Tibial artery (tissue), 4 donors: ENCODE measurements at regions not wholly inside any gene's neighbourhood (a gene's known extent, or its start where the extent isn't known, plus 50 kb on each side); places are given as distances from the start of the nearest gene placed in this dataset.

ENCODE experiments used
- DNase-seq, 2 donors: peaks; one replicate each; pipeline ENCODE4 v3.0.0-alpha.2; 2019
- H3K27ac ChIP-seq, 2 donors: fragments of 200-600 bp; sonication (generic) in 1 of 2; 1 replicate in 1 of 2; 2 replicates in 1 of 2; pipeline ENCODE4 v1.5.1; 2018 to 2019; ENCODE audit warnings: mild to moderate bottlenecking in 1 of 2
- H3K27me3 ChIP-seq, 2 donors: fragments of 200-600 bp; sonication (generic) in 1 of 2; one replicate each; pipeline versions ENCODE4 v1.5.1 to v1.6.0; 2016 to 2019
- H3K36me3 ChIP-seq, 3 donors: fragments of 200-600 bp; sonication (generic) in 2 of 3; one replicate each; pipeline ENCODE4 v1.5.1; 2016 to 2019; ENCODE audit warnings: mild to moderate bottlenecking in 2 of 3
- H3K4me1 ChIP-seq, 4 donors: fragments of 200-600 bp; sonication (generic) in 2 of 4; 1 replicate in 3 of 4; 2 replicates in 1 of 4; pipeline ENCODE4 v1.5.1; 2016 to 2019
- H3K4me3 ChIP-seq, 2 donors: fragments of 200-600 bp; sonication (generic) in 1 of 2; 1 replicate in 1 of 2; 2 replicates in 1 of 2; pipeline ENCODE4 v1.5.1; 2018 to 2019; ENCODE audit warnings: mild to moderate bottlenecking in 2 of 2
- H3K9me3 ChIP-seq, 3 donors: fragments of 200-600 bp; sonication (generic) in 1 of 3; one replicate each; pipeline ENCODE4 v1.5.1; 2016 to 2019
- intact Hi-C: fragments of 100-400 bp; cut with DNase I; formaldehyde crosslinking; loops from one replicate; pipeline ENCODE4 v1.15.0; 2023; ENCODE audit warnings: low total_unique reads
- TF ChIP-seq, protein P1 (sequence below), 2 experiments: fragments of 200-600 bp in 1 of 2; fragments of 450-650 bp in 1 of 2; IDR thresholded peaks; one replicate each; pipeline ENCODE4 v1.5.1; 2017 to 2019; ENCODE audit warnings: antibody characterized with exemption in 2 of 2, mild to moderate bottlenecking in 1 of 2, moderate library complexity in 1 of 2

- H3K27ac ChIP-seq = no peak overlapping the region
- H3K27me3 ChIP-seq = no peaks in the 10 kb centered on the region
- H3K9me3 ChIP-seq = no peaks in the 10 kb centered on the region
- TF ChIP-seq, protein P1, sequence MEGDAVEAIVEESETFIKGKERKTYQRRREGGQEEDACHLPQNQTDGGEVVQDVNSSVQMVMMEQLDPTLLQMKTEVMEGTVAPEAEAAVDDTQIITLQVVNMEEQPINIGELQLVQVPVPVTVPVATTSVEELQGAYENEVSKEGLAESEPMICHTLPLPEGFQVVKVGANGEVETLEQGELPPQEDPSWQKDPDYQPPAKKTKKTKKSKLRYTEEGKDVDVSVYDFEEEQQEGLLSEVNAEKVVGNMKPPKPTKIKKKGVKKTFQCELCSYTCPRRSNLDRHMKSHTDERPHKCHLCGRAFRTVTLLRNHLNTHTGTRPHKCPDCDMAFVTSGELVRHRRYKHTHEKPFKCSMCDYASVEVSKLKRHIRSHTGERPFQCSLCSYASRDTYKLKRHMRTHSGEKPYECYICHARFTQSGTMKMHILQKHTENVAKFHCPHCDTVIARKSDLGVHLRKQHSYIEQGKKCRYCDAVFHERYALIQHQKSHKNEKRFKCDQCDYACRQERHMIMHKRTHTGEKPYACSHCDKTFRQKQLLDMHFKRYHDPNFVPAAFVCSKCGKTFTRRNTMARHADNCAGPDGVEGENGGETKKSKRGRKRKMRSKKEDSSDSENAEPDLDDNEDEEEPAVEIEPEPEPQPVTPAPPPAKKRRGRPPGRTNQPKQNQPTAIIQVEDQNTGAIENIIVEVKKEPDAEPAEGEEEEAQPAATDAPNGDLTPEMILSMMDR (IDR thresholded peaks at IDR 0.05) = no peak
- peaks cover 0 to 66% (median 42%) of the 10 kb centered on the region in 4 donors for H3K4me1 ChIP-seq
- no peaks in the 10 kb centered on the region for H3K36me3 ChIP-seq
- no peak overlapping the region for H3K4me3 ChIP-seq
- intact Hi-C loops = no loop called here
- no peak for DNase-seq
Observed at GRCh38 chr17:77441940-77442339, 301.2 kb downstream of the SEC14L1 start.

GRCh38 chr17:77442976-77443747 lies 302.4 kb downstream of the SEC14L1 start:
- Histone ChIP-seq H3K27ac (no peak overlapping the region), H3K4me1 (peaks cover 0 to 54% (median 35%) of the 10 kb centered on the region in 4 donors), H3K27me3 (no peaks in the 10 kb centered on the region), H3K4me3 (no peak overlapping the region), H3K36me3 (no peaks in the 10 kb centered on the region), H3K9me3 (no peaks in the 10 kb centered on the region)
- TF ChIP-seq, protein P1 (IDR thresholded peaks at IDR 0.05) = no peak
- intact Hi-C loops = no loop called here
- no peak for DNase-seq

DNA sequence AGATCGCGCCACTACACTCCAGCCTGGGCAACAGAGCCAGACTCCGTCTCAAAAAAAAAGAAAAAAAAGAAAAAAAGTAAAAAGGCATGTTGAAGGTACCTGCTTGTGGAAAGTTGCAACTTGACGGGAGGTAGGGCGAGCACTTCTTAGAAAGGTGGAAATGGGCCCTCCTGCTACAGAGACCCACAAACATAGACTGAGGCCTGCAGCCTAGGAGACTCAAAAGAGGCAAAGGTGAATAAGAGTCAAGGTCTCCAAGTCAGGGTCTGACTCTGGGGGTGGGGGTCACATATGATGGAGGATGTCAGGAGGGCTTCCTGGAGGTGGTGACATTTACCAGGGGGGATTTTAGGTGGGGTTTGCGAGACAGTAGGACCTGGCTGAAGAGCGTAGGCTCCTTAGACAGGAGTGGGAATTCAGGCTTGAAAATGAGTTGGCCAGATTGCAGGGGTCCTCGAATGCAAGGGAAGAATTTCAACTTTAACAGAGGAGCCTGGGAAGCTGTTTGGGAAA lies 303.0 kb downstream of the SEC14L1 start:
- DNase-seq = no peak
- Histone ChIP-seq H3K36me3 (no peaks in the 10 kb centered on the region), H3K27me3 (no peaks in the 10 kb centered on the region), H3K27ac (no peak overlapping the region), H3K4me1 (peaks cover 0 to 53% (median 30%) of the 10 kb centered on the region in 4 donors), H3K4me3 (no peak overlapping the region), H3K9me3 (no peaks in the 10 kb centered on the region)
- intact Hi-C loops = no loop called here
- TF ChIP-seq, protein P1 (IDR thresholded peaks at IDR 0.05) = no peak

DNA sequence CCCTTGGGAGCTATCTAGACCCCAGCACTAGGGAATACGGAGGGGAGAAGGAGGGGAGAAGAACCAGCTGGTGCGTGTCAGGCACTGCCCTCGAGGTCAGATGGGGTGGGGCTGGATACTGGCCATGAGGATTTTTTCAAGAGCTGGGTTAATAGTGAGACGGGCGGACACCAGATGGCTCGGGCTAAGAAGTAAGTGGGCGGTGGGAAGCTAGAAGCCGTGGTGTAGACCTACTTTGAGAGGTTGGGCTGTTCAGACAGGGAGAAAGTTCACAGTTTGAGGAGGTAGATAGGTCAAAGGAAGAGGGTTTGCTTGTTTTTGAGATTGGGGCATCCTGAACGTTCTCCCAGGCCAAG lies 303.8 kb downstream of the SEC14L1 start:
- peak overlapping the region; percentile 16 to 28 for H3K27ac ChIP-seq
- H3K4me1 ChIP-seq = peaks cover 0 to 55% (median 31%) of the 10 kb centered on the region in 4 donors
- H3K27me3 ChIP-seq = no peaks in the 10 kb centered on the region
- intact Hi-C loops = no loop called here
- DNase-seq = no peak
- TF ChIP-seq, protein P1 (IDR thresholded peaks at IDR 0.05) = no peak
- H3K4me3 ChIP-seq = no peak overlapping the region
- H3K9me3 ChIP-seq = no peaks in the 10 kb centered on the region
- no peaks in the 10 kb centered on the region for H3K36me3 ChIP-seq

GRCh38 chr17:77444984-77445759 lies 304.4 kb downstream of the SEC14L1 start:
- Histone ChIP-seq H3K4me1 (peaks cover 0 to 58% (median 35%) of the 10 kb centered on the region in 4 donors), H3K27ac (peak overlapping the region; percentile 20 to 28), H3K36me3 (no peaks in the 10 kb centered on the region), H3K4me3 (no peak overlapping the region), H3K9me3 (no peaks in the 10 kb centered on the region), H3K27me3 (no peaks in the 10 kb centered on the region)
- TF ChIP-seq, protein P1 (IDR thresholded peaks at IDR 0.05) = no peak
- peak; percentile 60 to 79 for DNase-seq
- intact Hi-C loops = no loop called here
